ENCODE measurements at regions not wholly inside any gene's neighbourhood (a gene's known extent, or its start where the extent isn't known, plus 50 kb on each side); places are given as distances from the start of the nearest gene placed in this dataset.

DNA sequence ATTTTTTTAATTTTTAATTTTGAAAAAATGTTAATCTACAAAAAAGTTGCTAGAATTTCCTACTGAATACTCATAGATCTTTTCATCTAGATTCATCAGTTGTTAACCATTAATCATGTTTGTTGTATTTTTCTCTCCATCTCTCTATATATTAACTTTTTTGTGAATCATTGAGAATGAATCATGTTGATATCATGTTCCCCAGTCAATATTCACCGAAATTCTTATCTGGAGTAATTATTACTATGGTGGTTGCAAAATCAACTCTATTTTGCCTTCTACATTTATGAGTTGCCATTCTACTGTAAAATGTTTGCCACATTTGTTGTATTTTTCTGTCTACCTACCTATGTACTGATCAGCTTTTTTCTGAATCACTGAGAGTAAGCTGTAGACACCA lies 154.0 kb downstream of the SPP2 start:
- H3K27ac ChIP-seq (ENCODE audit: low read depth, low read length): no peak overlapping the region
- POLR2A ChIA-PET: no interaction called here
- no peaks in the 10 kb centered on the region; a peak in 1 of 4 replicates for H3K9me3 ChIP-seq (ENCODE audit: control insufficient read depth in 1 of 2, insufficient read depth in 1 of 2, low read depth in 1 of 2, low read length in 2 of 2)
- H4K20me1 ChIP-seq (ENCODE audit: insufficient read depth): no peaks in the 10 kb centered on the region
- DNase-seq (ENCODE audit: low read depth, low spot score) (no peak), ATAC-seq (no peak)
- no peaks in the 10 kb centered on the region for H3K79me2 ChIP-seq (ENCODE audit: insufficient read depth, low read length)
- BruUV-seq (replicated peaks): no TSS peak
- RAD21 ChIA-PET (ENCODE audit: low non-redundant PET in 1 of 2, low total read pairs in 2 of 2, uncharacterized antibody in 2 of 2, unreplicated experiment in 2 of 2): no interaction called here
- peaks cover 12 to 31% of the 10 kb centered on the region in 2 experiments for H3K4me1 ChIP-seq (ENCODE audit: control insufficient read depth in 1 of 2, insufficient read depth in 2 of 2, low read length in 2 of 2)
- peak overlapping the region; percentile 66 for H2AFZ ChIP-seq (ENCODE audit: low read depth, low read length, poor library complexity, severe bottlenecking)
- intact Hi-C loops (cut with micrococcal nuclease): no loop called here
- H3K36me3 ChIP-seq (ENCODE audit: control insufficient read depth in 1 of 2, insufficient read depth in 2 of 2, low read length in 2 of 2): no peaks in the 10 kb centered on the region
- no peak overlapping the region for H3K4me3 ChIP-seq (replicated peaks in 1 of 2; ENCODE audit: low read depth in 1 of 2, low read length in 2 of 2)
- TF ChIP-seq SIN3A (IDR thresholded peaks at IDR 0.05; ENCODE audit: low read depth) (no peak), RAD21 (IDR thresholded peaks at IDR 0.05; ENCODE audit: low read depth) (no peak), SP1 (IDR thresholded peaks at IDR 0.05; ENCODE audit: low read depth) (no peak), POLR2A (IDR thresholded peaks at IDR 0.05; ENCODE audit: borderline replicate concordance, extremely low read depth, insufficient read depth, insufficient read length) (no peak), ELF1 (IDR thresholded peaks at IDR 0.05; ENCODE audit: borderline replicate concordance, low read depth) (no peak), CEBPB (IDR thresholded peaks at IDR 0.05; ENCODE audit: low read depth) (peak; percentile 22; the same call in 1 of the 2 replicates), CTCF (IDR thresholded peaks at IDR 0.05 in 2 of 3, conservative IDR thresholded peaks at IDR 0.05 in 1 of 3; ENCODE audit: borderline replicate concordance in 1 of 3, insufficient read depth in 1 of 3, low read depth in 2 of 3, low read length in 2 of 3) (no peak), ZNF274 (IDR thresholded peaks at IDR 0.05; ENCODE audit: low read depth, low read length) (no peak), EZH2 (IDR thresholded peaks at IDR 0.05) (no peak), TCF7L2 (IDR thresholded peaks at IDR 0.05; ENCODE audit: borderline replicate concordance, extremely low read depth, insufficient read depth, insufficient read length) (no peak), REST (IDR thresholded peaks at IDR 0.05; ENCODE audit: low read depth) (no peak), ZFX (IDR thresholded peaks at IDR 0.05) (no peak), FOSL1 (IDR thresholded peaks at IDR 0.05; ENCODE audit: low read depth) (peak; percentile 48), POLR2AphosphoS5 (IDR thresholded peaks at IDR 0.05; ENCODE audit: low read depth, low read length) (no peak), SRF (IDR thresholded peaks at IDR 0.05; ENCODE audit: low read depth) (no peak), EGR1 (IDR thresholded peaks at IDR 0.05; ENCODE audit: low read depth) (no peak), JUND (IDR thresholded peaks at IDR 0.05) (peak; percentile 39; the same call in 1 of the 2 replicates), CBX3 (IDR thresholded peaks at IDR 0.05; ENCODE audit: low read depth) (no peak), YY1 (IDR thresholded peaks at IDR 0.05; ENCODE audit: extremely low read depth, insufficient replicate concordance, low read depth, low read length) (no peak)
- TF ChIP-seq, protein P1, sequence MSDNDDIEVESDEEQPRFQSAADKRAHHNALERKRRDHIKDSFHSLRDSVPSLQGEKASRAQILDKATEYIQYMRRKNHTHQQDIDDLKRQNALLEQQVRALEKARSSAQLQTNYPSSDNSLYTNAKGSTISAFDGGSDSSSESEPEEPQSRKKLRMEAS (IDR thresholded peaks at IDR 0.05): no peak
- TF ChIP-seq, protein P2, sequence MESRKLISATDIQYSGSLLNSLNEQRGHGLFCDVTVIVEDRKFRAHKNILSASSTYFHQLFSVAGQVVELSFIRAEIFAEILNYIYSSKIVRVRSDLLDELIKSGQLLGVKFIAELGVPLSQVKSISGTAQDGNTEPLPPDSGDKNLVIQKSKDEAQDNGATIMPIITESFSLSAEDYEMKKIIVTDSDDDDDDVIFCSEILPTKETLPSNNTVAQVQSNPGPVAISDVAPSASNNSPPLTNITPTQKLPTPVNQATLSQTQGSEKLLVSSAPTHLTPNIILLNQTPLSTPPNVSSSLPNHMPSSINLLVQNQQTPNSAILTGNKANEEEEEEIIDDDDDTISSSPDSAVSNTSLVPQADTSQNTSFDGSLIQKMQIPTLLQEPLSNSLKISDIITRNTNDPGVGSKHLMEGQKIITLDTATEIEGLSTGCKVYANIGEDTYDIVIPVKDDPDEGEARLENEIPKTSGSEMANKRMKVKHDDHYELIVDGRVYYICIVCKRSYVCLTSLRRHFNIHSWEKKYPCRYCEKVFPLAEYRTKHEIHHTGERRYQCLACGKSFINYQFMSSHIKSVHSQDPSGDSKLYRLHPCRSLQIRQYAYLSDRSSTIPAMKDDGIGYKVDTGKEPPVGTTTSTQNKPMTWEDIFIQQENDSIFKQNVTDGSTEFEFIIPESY (IDR thresholded peaks at IDR 0.05; ENCODE audit: extremely low read depth, insufficient replicate concordance, low read length): no peak
- CTCF ChIA-PET: no interaction called here
- H3K9me2 ChIP-seq (ENCODE audit: insufficient read depth): no peaks in the 10 kb centered on the region
- peak overlapping the region; percentile 69 for H3K4me2 ChIP-seq (ENCODE audit: low read length)
- peaks cover 25% of the 10 kb centered on the region; the same call in 1 of the 2 replicates for H3K27me3 ChIP-seq (ENCODE audit: insufficient read depth, low read length)
- no peak overlapping the region for H3K9ac ChIP-seq (ENCODE audit: low read length)

All from HCT116 (cell line).